Endothelial cell of umbilical vein (primary cell): ENCODE measurements at regions not wholly inside any gene's neighbourhood (a gene's known extent, or its start where the extent isn't known, plus 50 kb on each side); places are given as distances from the start of the nearest gene placed in this dataset.

ENCODE experiments used
- BruUV-seq: library from RNA; stranded (reverse); fragments of 400-500 nt; replicated peaks from 2 replicates; lab custom pipeline; 2021; lab: Mats Ljungman, UMichigan
- CTCF ChIA-PET: fragments of 300-600, 350-600 bp; sonication (Branson Sonifier 250); formaldehyde crosslinking; loops from one replicate; lab custom pipeline; 2021; ENCODE audit warnings: antibody characterized with exemption, inconsistent platforms; lab: Charles Lee
- POLR2A ChIA-PET: fragments of 300-600, 350-600 bp; sonication (Branson Sonifier 250); formaldehyde crosslinking; loops from one replicate; lab custom pipeline; 2021; ENCODE audit warnings: antibody characterized with exemption, inconsistent platforms; lab: Charles Lee
- DNase-seq: peaks from one replicate; pipeline ENCODE4 v3.0.0-alpha.2; 2011; ENCODE audit warnings: low read depth, low spot score
- FAIRE-seq: peaks from 2 replicates; lab custom pipeline; 2011; peaks lifted over from hg19 to GRCh38; lab: Jason Lieb, UNC
- H2AFZ ChIP-seq: 2 replicates; pipeline ENCODE4 v1.6.0; 2012; ENCODE audit warnings: low read depth, low read length, control low read depth, inconsistent platforms
- H3K27ac ChIP-seq: 2 replicates; pipeline ENCODE4 v1.5.1; 2011; ENCODE audit warnings: low read depth, mild to moderate bottlenecking, control low read depth, low read length, moderate library complexity; ENCODE audit not compliant: insufficient read depth
- H3K27me3 ChIP-seq, 2 experiments: 2 replicates each; pipeline versions ENCODE4 v1.6.0 to v1.6.1; 2011; ENCODE audit warnings: low read length in 2 of 2, mixed read lengths in 1 of 2; ENCODE audit not compliant: control insufficient read depth in 2 of 2, insufficient read depth in 2 of 2
- H3K36me3 ChIP-seq, 2 experiments: 2 replicates in 1 of 2; 3 replicates in 1 of 2; pipeline ENCODE4 v1.5.1; 2011; ENCODE audit warnings: low read length in 2 of 2, mild to moderate bottlenecking in 1 of 2, moderate library complexity in 1 of 2; ENCODE audit not compliant: control insufficient read depth in 2 of 2, insufficient read depth in 2 of 2; ENCODE audit errors: extremely low read depth in 1 of 2
- H3K4me1 ChIP-seq: 3 replicates; pipeline ENCODE4 v1.5.1; 2011; ENCODE audit warnings: mild to moderate bottlenecking, low read length; ENCODE audit not compliant: control insufficient read depth, insufficient read depth; ENCODE audit errors: extremely low read depth
- H3K4me2 ChIP-seq: 2 replicates; pipeline ENCODE4 v1.6.1; 2011; ENCODE audit warnings: low read length, control low read depth, mixed read lengths; ENCODE audit not compliant: insufficient read depth
- H3K4me3 ChIP-seq, 3 experiments: fragments of 200-600 bp in 1 of 3; sonication (generic), shearing (Covaris generic) in 1 of 3; replicated peaks in 1 of 3; 2 replicates each; pipeline ENCODE4 v1.5.1; 2011 to 2016; ENCODE audit warnings: control low read depth in 3 of 3, low read length in 3 of 3, mild to moderate bottlenecking in 2 of 3, inconsistent platforms in 1 of 3, low read depth in 1 of 3, moderate library complexity in 1 of 3; ENCODE audit not compliant: insufficient read depth in 1 of 3
- H3K79me2 ChIP-seq: 2 replicates; pipeline ENCODE4 v1.6.0; 2012; ENCODE audit warnings: low read length, inconsistent platforms; ENCODE audit not compliant: control insufficient read depth, insufficient read depth
- H3K9ac ChIP-seq: replicated peaks from 2 replicates; pipeline ENCODE3; 2011; ENCODE audit warnings: low read length, control low read depth; ENCODE audit not compliant: insufficient read depth; ENCODE audit errors: extremely low read depth
- H3K9me1 ChIP-seq: replicated peaks from 3 replicates; pipeline ENCODE4 v1.6.0; 2011; ENCODE audit warnings: mild to moderate bottlenecking, low read length; ENCODE audit not compliant: control insufficient read depth, insufficient read depth; ENCODE audit errors: extremely low read depth
- H3K9me3 ChIP-seq: replicated peaks from 2 replicates; pipeline ENCODE4 v1.5.1; 2012; ENCODE audit warnings: low read length, inconsistent platforms; ENCODE audit not compliant: control insufficient read depth, insufficient read depth
- H4K20me1 ChIP-seq: replicated peaks from 2 replicates; pipeline ENCODE3; 2011; ENCODE audit warnings: mild to moderate bottlenecking, low read length; ENCODE audit not compliant: control insufficient read depth, insufficient read depth; ENCODE audit errors: extremely low read depth
- EZH2 ChIP-seq: IDR thresholded peaks from 2 replicates; pipeline ENCODE4 v1.6.1; 2012; ENCODE audit warnings: borderline replicate concordance, low read depth, mild to moderate bottlenecking, moderate library complexity, low read length, inconsistent platforms; ENCODE audit not compliant: severe bottlenecking
- FOS ChIP-seq: IDR thresholded peaks from 2 replicates; pipeline ENCODE4 v1.6.1; 2011; ENCODE audit warnings: mild to moderate bottlenecking, low read length, moderate library complexity, borderline replicate concordance; ENCODE audit not compliant: insufficient read depth
- GATA2 ChIP-seq: IDR thresholded peaks from 2 replicates; pipeline ENCODE4 v1.7.0; 2011; ENCODE audit warnings: low read depth, mild to moderate bottlenecking, moderate library complexity, mixed read lengths, low read length; ENCODE audit not compliant: insufficient read length, insufficient read depth
- JUN ChIP-seq: IDR thresholded peaks from 2 replicates; pipeline ENCODE4 v1.6.1; 2011; ENCODE audit warnings: borderline replicate concordance, low read depth; ENCODE audit not compliant: insufficient read length, insufficient read depth
- MYC ChIP-seq: IDR thresholded peaks from one replicate; pipeline ENCODE4 v1.6.1; 2011; ENCODE audit warnings: mild to moderate bottlenecking, low read depth, low read length
- POLR2A ChIP-seq: IDR thresholded peaks from 2 replicates; pipeline ENCODE4 v1.6.1; 2012; ENCODE audit warnings: low read depth, mild to moderate bottlenecking, control low read depth, low read length
- POLR2AphosphoS5 ChIP-seq: IDR thresholded peaks from 2 replicates; pipeline ENCODE4 v1.6.1; 2012; ENCODE audit warnings: low read depth, mild to moderate bottlenecking, control low read depth, low read length, moderate library complexity; ENCODE audit not compliant: insufficient read depth
- dilution Hi-C: fragments of 300-500 bp; cut with MboI; formaldehyde crosslinking; loops from one replicate; pipeline ENCODE4 v1.15.0; 2019; ENCODE audit warnings: low sequenced_read_pairs; ENCODE audit not compliant: extremely low pct_ligation_motif_present
- intact Hi-C: fragments of 100-400 bp; cut with micrococcal nuclease; formaldehyde crosslinking; loops from one replicate; pipeline ENCODE4 v1.10.0; 2022
- TF ChIP-seq, protein P1 (sequence below): IDR thresholded peaks from 2 replicates; pipeline ENCODE4 v1.6.1; 2011; ENCODE audit not compliant: insufficient read depth, insufficient read length
- TF ChIP-seq, protein P2 (sequence below), 2 donors: IDR thresholded peaks; 1 replicate in 1 of 2; 2 replicates in 1 of 2; pipeline ENCODE4 v1.5.1; 2011; ENCODE audit warnings: low read length in 2 of 2, mild to moderate bottlenecking in 2 of 2, moderate library complexity in 2 of 2, control low read depth in 1 of 2, inconsistent platforms in 1 of 2, low read depth in 1 of 2; ENCODE audit not compliant: insufficient read depth in 1 of 2; ENCODE audit errors: extremely low read depth in 1 of 2

DNA sequence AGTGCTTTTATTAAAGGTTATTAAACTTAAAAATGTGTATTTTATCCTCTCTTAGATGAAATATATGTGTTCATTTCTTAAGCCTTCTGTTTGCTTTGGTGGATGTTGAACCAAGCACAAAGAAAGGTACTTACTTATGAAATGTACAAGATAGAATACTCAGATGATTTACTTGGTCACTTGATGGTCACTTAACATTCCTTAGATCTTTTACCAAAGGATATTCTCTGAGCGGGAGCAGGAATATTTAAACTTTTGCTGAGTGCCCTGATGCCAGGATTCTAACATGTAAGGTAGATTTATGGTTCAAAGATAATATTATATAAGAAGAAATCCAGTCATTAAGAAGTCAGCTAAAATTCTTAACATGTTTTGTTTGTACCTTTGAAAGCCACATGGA, 193.5 kb upstream of the ZEB2 start:
- peaks cover 2% of the 10 kb centered on the region for H3K4me1 ChIP-seq
- H3K4me3 ChIP-seq, result no peak overlapping the region
- CTCF ChIA-PET, result no interaction called here
- H4K20me1 ChIP-seq, result no peaks in the 10 kb centered on the region
- POLR2A ChIA-PET, result no interaction called here
- H3K9ac ChIP-seq, result no peak overlapping the region
- H3K9me3 ChIP-seq, result no peaks in the 10 kb centered on the region
- TF ChIP-seq FOS (no peak), GATA2 (no peak), POLR2A (no peak), JUN (no peak), MYC (no peak), POLR2AphosphoS5 (no peak), EZH2 (no peak)
- TF ChIP-seq, protein P1, sequence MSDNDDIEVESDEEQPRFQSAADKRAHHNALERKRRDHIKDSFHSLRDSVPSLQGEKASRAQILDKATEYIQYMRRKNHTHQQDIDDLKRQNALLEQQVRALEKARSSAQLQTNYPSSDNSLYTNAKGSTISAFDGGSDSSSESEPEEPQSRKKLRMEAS, result no peak
- TF ChIP-seq, protein P2, sequence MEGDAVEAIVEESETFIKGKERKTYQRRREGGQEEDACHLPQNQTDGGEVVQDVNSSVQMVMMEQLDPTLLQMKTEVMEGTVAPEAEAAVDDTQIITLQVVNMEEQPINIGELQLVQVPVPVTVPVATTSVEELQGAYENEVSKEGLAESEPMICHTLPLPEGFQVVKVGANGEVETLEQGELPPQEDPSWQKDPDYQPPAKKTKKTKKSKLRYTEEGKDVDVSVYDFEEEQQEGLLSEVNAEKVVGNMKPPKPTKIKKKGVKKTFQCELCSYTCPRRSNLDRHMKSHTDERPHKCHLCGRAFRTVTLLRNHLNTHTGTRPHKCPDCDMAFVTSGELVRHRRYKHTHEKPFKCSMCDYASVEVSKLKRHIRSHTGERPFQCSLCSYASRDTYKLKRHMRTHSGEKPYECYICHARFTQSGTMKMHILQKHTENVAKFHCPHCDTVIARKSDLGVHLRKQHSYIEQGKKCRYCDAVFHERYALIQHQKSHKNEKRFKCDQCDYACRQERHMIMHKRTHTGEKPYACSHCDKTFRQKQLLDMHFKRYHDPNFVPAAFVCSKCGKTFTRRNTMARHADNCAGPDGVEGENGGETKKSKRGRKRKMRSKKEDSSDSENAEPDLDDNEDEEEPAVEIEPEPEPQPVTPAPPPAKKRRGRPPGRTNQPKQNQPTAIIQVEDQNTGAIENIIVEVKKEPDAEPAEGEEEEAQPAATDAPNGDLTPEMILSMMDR (IDR thresholded peaks at IDR 0.05; ENCODE audit: extremely low read depth in 1 of 2, insufficient read depth in 1 of 2, low read depth in 1 of 2, low read length in 2 of 2), result no peak
- H3K36me3 ChIP-seq, result no peaks in the 10 kb centered on the region
- H3K79me2 ChIP-seq, result no peaks in the 10 kb centered on the region
- H3K4me2 ChIP-seq, result no peak overlapping the region
- no peaks in the 10 kb centered on the region for H3K9me1 ChIP-seq
- dilution Hi-C loops, result no loop called here
- no peak overlapping the region for H2AFZ ChIP-seq
- no peak for FAIRE-seq
- H3K27ac ChIP-seq, result no peak overlapping the region
- peak; percentile 2 for DNase-seq
- BruUV-seq, result no TSS peak
- intact Hi-C loops, result no loop called here
- H3K27me3 ChIP-seq, result no peaks in the 10 kb centered on the region
